Duodenal mucosa (tissue), 2 donors: ENCODE measurements at regions not wholly inside any gene's neighbourhood (a gene's known extent, or its start where the extent isn't known, plus 50 kb on each side); places are given as distances from the start of the nearest gene placed in this dataset.

Experiments used
- H3K27ac ChIP-seq: one replicate; pipeline ENCODE4 v1.7.0; 2013; ENCODE audit warnings: low read depth, low read length
- H3K27me3 ChIP-seq, 2 donors: one replicate each; pipeline ENCODE4 v1.7.0; 2013; ENCODE audit warnings: low read length in 2 of 2, control low read depth in 1 of 2; ENCODE audit not compliant: insufficient read depth in 2 of 2, control insufficient read depth in 1 of 2
- H3K36me3 ChIP-seq, 2 donors: one replicate each; pipeline ENCODE4 v1.7.0; 2013; ENCODE audit warnings: low read length in 2 of 2, control low read depth in 1 of 2; ENCODE audit not compliant: insufficient read depth in 2 of 2, control insufficient read depth in 1 of 2
- H3K4me1 ChIP-seq, 2 donors: one replicate each; pipeline ENCODE4 v1.7.0; 2013; ENCODE audit warnings: low read length in 2 of 2, control low read depth in 1 of 2; ENCODE audit not compliant: insufficient read depth in 2 of 2, control insufficient read depth in 1 of 2
- H3K4me3 ChIP-seq, 2 donors: one replicate each; pipeline ENCODE4 v1.7.0; 2013; ENCODE audit warnings: low read length in 2 of 2, low read depth in 1 of 2
- H3K9ac ChIP-seq, 2 donors: one replicate each; pipeline ENCODE4 v1.7.0; 2013; ENCODE audit warnings: low read length in 2 of 2, low read depth in 1 of 2
- H3K9me3 ChIP-seq, 2 donors: one replicate each; pipeline ENCODE4 v1.7.0; 2013; ENCODE audit warnings: low read length in 2 of 2, control low read depth in 1 of 2; ENCODE audit not compliant: control insufficient read depth in 1 of 2

- no peaks in the 10 kb centered on the region for H3K4me1 ChIP-seq
- no peak overlapping the region for H3K27ac ChIP-seq
- H3K27me3 ChIP-seq, result peaks cover 10 to 18% of the 10 kb centered on the region in 2 donors
- H3K4me3 ChIP-seq, result no peak overlapping the region
- no peaks in the 10 kb centered on the region for H3K36me3 ChIP-seq
- no peak overlapping the region for H3K9ac ChIP-seq
- H3K9me3 ChIP-seq, result no peaks in the 10 kb centered on the region
Observed at GRCh38 chr15:98063315-98063714, 102.8 kb downstream of the ARRDC4 start.

GRCh38 chr15:98063871-98064270 is 103.4 kb downstream of the ARRDC4 start:
- no peak overlapping the region for H3K4me3 ChIP-seq
- H3K27ac ChIP-seq, result no peak overlapping the region
- H3K4me1 ChIP-seq, result no peaks in the 10 kb centered on the region
- H3K27me3 ChIP-seq, result peaks cover 10 to 18% of the 10 kb centered on the region in 2 donors
- no peaks in the 10 kb centered on the region for H3K9me3 ChIP-seq
- H3K9ac ChIP-seq, result no peak overlapping the region
- no peaks in the 10 kb centered on the region for H3K36me3 ChIP-seq

- Histone ChIP-seq H3K36me3 (no peaks in the 10 kb centered on the region), H3K4me1 (no peaks in the 10 kb centered on the region), H3K27ac (no peak overlapping the region), H3K9me3 (peaks cover 0 to 2% of the 10 kb centered on the region in 2 donors), H3K4me3 (no peak overlapping the region), H3K27me3 (peaks cover 9 to 15% of the 10 kb centered on the region in 2 donors), H3K9ac (no peak overlapping the region)
Observed at GRCh38 chr15:98067339-98067738, 106.8 kb downstream of the ARRDC4 start.

GRCh38 chr15:98069256-98069655 is 108.8 kb downstream of the ARRDC4 start:
- Histone ChIP-seq H3K27ac (no peak overlapping the region), H3K4me1 (no peaks in the 10 kb centered on the region), H3K9ac (no peak overlapping the region), H3K4me3 (no peak overlapping the region), H3K36me3 (no peaks in the 10 kb centered on the region), H3K9me3 (peaks cover 0 to 2% of the 10 kb centered on the region in 2 donors), H3K27me3 (peaks cover 0 to 2% of the 10 kb centered on the region in 2 donors)

- H3K9ac ChIP-seq, result no peak overlapping the region
- no peaks in the 10 kb centered on the region for H3K27me3 ChIP-seq
- H3K4me1 ChIP-seq, result no peaks in the 10 kb centered on the region
- no peaks in the 10 kb centered on the region for H3K36me3 ChIP-seq
- H3K4me3 ChIP-seq, result no peak overlapping the region
- H3K27ac ChIP-seq, result no peak overlapping the region
- peaks cover 0 to 2% of the 10 kb centered on the region in 2 donors for H3K9me3 ChIP-seq
Observed at GRCh38 chr15:98070137-98070536, 109.6 kb downstream of the ARRDC4 start.

- H3K4me1 ChIP-seq, result no peaks in the 10 kb centered on the region
- no peaks in the 10 kb centered on the region for H3K27me3 ChIP-seq
- H3K27ac ChIP-seq, result no peak overlapping the region
- H3K9me3 ChIP-seq, result peaks cover 0 to 2% of the 10 kb centered on the region in 2 donors
- H3K9ac ChIP-seq, result no peak overlapping the region
- no peak overlapping the region for H3K4me3 ChIP-seq
- H3K36me3 ChIP-seq, result no peaks in the 10 kb centered on the region
Observed at GRCh38 chr15:98071786-98072185, 111.3 kb downstream of the ARRDC4 start.

GRCh38 chr15:98075441-98075840 is 114.9 kb downstream of the ARRDC4 start:
- no peaks in the 10 kb centered on the region for H3K4me1 ChIP-seq
- H3K27me3 ChIP-seq, result no peaks in the 10 kb centered on the region
- no peak overlapping the region for H3K27ac ChIP-seq
- no peak overlapping the region for H3K4me3 ChIP-seq
- H3K36me3 ChIP-seq, result no peaks in the 10 kb centered on the region
- no peak overlapping the region for H3K9ac ChIP-seq
- H3K9me3 ChIP-seq, result no peaks in the 10 kb centered on the region

- H3K9ac ChIP-seq, result no peak overlapping the region
Observed at GRCh38 chr15:98076021-98076816, 115.7 kb downstream of the ARRDC4 start.

GRCh38 chr15:98077186-98077585 is 116.7 kb downstream of the ARRDC4 start:
- no peak overlapping the region for H3K9ac ChIP-seq

More at GRCh38 chr15:98076021-98076816, 115.7 kb downstream of the ARRDC4 start:
- no peaks in the 10 kb centered on the region for H3K27me3 ChIP-seq
- H3K4me1 ChIP-seq, result no peaks in the 10 kb centered on the region
- H3K4me3 ChIP-seq, result no peak overlapping the region
- no peaks in the 10 kb centered on the region for H3K36me3 ChIP-seq
- no peaks in the 10 kb centered on the region for H3K9me3 ChIP-seq
- no peak overlapping the region for H3K27ac ChIP-seq

GRCh38 chr15:98080791-98081190 is 120.3 kb downstream of the ARRDC4 start:
- H3K36me3 ChIP-seq, result no peaks in the 10 kb centered on the region
- H3K4me3 ChIP-seq, result no peak overlapping the region
- H3K27ac ChIP-seq, result no peak overlapping the region
- no peaks in the 10 kb centered on the region for H3K4me1 ChIP-seq
- H3K9me3 ChIP-seq, result no peaks in the 10 kb centered on the region
- no peaks in the 10 kb centered on the region for H3K27me3 ChIP-seq
- no peak overlapping the region for H3K9ac ChIP-seq

More at GRCh38 chr15:98077186-98077585, 116.7 kb downstream of the ARRDC4 start:
- H3K27me3 ChIP-seq, result no peaks in the 10 kb centered on the region
- H3K36me3 ChIP-seq, result no peaks in the 10 kb centered on the region
- H3K9me3 ChIP-seq, result no peaks in the 10 kb centered on the region
- no peak overlapping the region for H3K4me3 ChIP-seq
- no peak overlapping the region for H3K27ac ChIP-seq
- no peaks in the 10 kb centered on the region for H3K4me1 ChIP-seq
